ENCODE measurements at regions not wholly inside any gene's neighbourhood (a gene's known extent, or its start where the extent isn't known, plus 50 kb on each side); places are given as distances from the start of the nearest gene placed in this dataset.
"Not testable (repeated sequence)": the region's sequence is repeated elsewhere in the genome, so short reads cannot be mapped to it uniquely, and the experiment has no call there.

DNA sequence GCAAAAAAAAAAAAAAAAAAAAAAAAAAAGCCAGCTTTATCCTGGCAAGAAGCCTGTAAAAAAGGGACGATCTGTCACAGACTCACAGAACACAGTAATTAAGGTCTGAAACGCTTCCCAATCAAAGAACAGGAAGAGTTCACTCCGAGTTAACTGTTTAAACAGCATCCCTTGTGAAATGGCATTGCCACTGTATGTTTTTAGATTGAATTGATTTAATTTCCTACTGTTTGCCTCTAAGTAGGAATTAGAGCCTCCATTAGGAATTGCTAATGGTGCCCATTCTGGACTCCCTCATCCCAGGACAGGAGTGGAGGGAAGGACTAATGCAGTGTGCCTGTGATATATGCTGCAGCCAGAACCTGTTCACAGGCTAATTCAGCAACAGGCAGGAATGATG lies 370.8 kb downstream of the RWDD3 start:
- no peak for DNase-seq

GRCh38 chr1:95614197-95614596 lies 380.2 kb downstream of the RWDD3 start:
- no peak for DNase-seq

DNA sequence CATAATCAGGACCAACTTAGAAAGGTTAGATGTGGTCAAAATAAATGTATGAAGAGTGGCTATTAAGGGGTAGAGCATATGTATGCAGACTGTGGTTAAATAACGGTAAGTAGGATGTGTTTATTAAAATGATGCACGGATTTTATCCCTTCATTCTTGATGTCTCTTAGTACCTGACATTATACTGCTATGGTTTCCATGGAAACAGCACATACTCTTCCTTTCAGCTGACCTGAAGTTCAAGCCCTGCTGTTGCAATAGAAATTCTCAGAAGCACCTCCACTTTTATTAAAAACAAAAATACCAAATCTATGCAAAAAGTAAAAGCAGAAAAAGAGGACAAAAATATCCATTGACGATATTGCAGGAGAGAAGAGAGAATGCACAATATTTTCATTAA lies 381.4 kb downstream of the RWDD3 start:
- no peak for DNase-seq

GRCh38 chr1:95620076-95620475 lies 386.1 kb downstream of the RWDD3 start:
- DNase-seq = no peak

- DNase-seq = peak in 5 of 51 donors; percentile 0 to 7 (median 1)
Measured at GRCh38 chr1:95622609-95623008, 388.6 kb downstream of the RWDD3 start.

DNA sequence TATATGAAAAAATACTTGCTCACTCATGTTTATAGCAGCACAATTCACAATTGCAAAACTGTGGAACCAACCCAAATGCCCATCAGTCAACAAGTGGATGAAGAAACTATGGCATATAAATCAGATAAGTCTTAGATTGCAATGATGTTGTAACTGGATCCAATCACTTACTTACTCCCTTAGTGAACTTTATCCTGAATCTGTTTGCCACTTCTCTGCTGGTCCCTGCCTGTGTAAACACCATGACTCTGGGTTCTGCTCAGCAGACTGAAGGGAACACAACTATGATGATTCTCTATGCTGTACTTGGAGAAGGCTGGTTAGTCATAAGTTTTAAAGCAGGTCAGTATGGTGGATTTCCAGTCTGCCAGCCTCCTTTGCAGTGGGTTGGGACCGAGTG lies 391.2 kb downstream of the RWDD3 start:
- no peak for DNase-seq

DNA sequence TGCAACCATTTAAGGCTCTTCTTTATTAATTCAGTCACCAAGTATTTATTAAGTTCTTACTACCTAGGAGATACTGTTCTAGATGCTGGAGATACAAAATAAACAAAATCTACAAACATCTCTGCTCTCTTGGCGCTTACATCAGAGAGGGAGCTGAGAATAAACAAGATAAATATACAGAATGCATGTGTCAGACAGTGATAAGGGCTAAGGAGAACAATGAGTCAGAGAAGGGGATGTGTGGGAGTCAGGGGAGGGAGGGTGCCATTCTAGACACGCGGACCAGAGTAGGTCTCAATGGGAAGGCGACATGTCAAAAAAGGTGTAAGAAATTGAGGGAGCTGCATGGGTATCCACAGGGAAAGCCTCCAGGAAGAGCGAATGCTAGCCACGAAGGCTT lies 393.2 kb downstream of the RWDD3 start:
- DNase-seq = no peak

- no peak for DNase-seq
Measured at GRCh38 chr1:95631695-95632094, 397.7 kb downstream of the RWDD3 start.

GRCh38 chr1:95635811-95636210 lies 401.8 kb downstream of the RWDD3 start:
- no peak for DNase-seq

DNA sequence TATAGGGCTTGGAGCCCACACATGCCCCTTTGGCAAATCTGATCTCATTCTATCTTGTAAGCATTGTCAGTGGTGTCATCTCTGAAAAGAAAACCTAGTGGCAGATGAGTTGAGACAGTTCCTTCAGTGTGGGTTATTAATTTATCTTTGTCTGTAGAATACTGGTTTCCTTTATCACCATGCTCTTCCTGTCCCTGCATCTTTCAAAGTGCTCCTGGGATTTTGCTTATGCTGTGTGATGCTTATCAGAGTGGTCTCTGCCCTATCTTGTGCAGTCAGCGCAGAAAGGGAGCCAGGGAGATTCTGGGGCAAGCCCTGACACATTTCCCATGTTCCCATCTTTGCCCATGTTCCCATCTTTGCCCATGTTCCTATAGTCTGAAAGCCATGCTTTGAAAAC lies 402.9 kb downstream of the RWDD3 start:
- DNase-seq = no peak

DNA sequence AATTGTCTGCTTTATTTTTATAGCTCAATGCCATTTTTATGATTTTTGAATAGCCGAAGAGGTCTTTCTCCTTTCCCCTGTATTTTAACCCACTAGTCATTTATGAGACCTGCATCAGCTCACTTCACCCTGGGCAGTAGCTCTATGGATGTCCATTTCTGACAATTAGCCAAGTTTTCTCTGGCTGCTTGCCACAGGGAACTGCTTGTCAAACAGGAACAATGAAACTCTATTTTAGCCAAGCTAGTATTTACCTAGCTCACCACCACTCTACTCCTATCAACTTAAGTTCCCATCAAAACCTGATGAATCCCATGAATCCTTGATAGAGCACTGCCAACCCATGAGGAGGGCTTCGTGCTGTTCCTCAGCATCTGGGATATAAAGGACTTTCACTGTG lies 406.7 kb downstream of the RWDD3 start:
- peak in 7 of 51 donors; percentile 1 to 29 (median 13) for DNase-seq

- DNase-seq = no peak
Measured at GRCh38 chr1:95641386-95641785, 407.4 kb downstream of the RWDD3 start.

- no peak for DNase-seq
Measured at GRCh38 chr1:95642035-95642434, 408.0 kb downstream of the RWDD3 start.

DNA sequence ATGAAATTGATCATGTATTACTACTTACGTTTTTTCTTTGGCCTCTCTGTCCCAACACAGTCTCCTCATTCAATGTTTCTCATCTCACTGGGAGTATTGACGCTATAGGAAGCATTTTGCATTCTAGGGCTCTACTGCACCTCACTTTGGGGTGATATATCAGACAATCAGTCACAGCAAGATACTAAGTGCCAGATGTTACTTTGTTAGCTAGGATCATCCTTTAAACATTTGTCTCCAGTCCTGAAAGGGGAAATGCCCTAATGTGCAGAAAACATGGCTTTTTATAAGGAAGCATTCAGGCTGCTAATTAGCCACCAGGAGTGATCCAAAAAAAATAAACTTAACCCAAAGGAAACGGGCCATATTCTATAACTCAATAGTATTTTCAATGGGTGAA lies 409.1 kb downstream of the RWDD3 start:
- DNase-seq = no peak

- not testable (repeated sequence) for DNase-seq
Measured at GRCh38 chr1:95645126-95645525, 411.1 kb downstream of the RWDD3 start.

DNA sequence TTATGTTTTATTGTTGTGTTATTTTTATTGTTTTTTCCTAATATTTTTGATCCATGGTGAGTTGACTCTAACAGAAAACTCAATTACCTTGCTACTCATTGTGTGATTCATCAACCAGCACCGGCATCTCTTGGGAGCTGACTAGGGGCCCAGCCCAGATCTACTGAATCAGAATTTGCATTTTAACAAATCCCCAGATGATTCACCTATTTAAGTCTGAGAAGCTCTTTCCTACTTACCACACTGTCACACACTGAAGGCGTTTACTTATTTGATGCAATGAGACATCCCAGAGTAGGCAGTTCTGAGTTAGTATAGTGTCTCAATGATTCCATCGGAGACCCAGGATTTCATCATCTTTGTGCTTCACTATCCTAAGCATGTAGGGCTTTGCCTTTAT lies 416.6 kb downstream of the RWDD3 start:
- peak in 2 of 51 donors; percentile 1 to 26 for DNase-seq

DNA sequence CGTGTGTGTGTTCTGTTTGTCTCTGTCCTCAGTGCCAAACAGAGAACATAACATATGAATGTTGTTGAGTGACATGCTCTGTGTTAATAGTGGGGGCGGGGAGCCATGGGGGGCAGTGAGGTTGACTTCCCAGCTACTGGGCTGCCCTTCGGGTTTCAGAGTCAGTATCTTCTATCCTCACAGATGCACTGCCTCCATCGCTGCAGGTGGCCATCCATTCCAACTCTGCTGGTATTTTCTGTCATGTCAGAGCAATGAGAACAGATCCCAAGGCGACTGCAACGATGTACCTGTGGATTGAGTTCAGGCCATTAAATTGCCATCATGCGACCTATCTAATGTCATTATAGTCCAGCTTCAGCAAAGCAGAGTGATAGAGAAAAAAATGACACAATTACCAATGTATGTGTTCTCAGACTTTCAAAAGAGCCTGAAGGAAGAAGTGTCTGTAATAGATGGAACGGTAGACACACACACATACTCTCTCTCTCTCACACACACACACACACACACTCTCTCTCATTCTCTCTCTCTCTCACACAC lies 418.5 kb downstream of the RWDD3 start:
- no peak for DNase-seq

- DNase-seq = no peak
Measured at GRCh38 chr1:95653618-95654017, 419.6 kb downstream of the RWDD3 start.

DNA sequence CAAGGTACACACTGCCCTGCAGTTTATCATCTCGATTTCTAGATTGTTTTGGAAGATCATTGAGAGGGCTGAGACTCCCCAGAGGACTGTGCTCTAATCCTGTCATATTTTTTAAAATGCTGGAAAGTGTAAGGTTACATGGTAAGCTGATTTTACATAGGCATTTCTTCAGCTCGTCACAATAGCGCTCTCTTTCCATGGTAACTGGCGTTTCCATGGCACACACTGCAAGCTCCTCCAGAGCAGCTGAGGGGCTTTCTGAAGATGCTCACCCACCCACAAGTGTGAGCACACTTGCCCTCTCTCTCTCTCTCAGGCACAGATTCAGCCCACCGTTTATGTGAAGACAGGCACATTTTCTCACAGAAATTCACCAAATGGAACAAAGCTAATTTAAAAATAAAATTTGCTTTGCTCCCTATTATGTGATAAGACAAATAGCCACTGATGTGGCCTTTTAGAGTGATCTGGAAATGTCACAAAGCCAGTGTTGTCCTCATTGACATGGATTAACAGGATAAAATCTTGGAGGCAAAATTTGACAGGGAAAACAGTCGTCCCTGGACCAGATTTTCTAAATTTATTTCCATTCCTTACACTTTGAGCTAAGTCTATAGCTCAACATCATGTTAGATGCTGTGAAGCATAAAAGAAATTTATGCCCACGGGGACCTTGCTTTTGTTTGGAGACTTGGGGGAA lies 421.5 kb downstream of the RWDD3 start:
- DNase-seq = peak in 4 of 51 donors; percentile 1 to 30 (median 2)

DNA sequence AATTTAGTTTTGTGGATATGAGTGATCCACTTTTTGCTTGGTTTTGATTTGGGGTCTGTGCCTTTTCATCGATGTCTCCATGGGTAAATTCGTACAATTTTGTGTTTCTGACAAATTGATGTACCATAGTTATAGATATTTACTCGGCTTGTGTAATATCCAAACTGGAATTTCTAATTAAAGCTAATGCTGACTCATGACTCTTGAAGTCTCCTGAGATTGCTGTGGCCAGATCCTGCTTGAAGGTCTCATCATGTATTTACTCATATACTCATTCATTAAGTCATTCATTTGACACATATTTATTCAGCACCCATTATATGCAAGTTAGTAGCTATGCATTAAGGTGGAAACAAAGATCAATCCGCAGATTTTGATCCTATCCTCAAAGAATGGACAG lies 423.2 kb downstream of the RWDD3 start:
- no peak for DNase-seq

- no peak for DNase-seq
Measured at GRCh38 chr1:95659166-95659565, 425.2 kb downstream of the RWDD3 start.

DNA sequence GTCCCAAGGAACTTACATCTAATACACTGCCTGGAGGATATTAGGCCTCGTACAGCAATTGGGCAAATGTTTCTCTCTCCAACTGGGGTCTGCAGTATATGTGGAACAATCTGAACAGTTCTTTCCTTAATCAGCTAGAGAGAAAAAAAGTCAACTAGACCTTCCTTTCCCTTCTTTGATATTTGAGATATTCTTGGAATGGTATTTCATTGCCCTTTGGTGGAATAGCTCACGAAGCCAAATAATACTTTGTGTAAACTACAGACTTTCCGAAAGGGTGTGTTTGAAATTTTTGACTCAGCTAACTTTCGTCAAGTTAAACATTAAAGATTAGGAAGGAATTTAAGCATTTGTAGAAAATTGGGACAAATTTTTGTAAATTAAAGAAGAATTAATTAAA lies 425.6 kb downstream of the RWDD3 start:
- no peak for DNase-seq

- DNase-seq = no peak
Measured at GRCh38 chr1:95660736-95661135, 426.7 kb downstream of the RWDD3 start.

DNA sequence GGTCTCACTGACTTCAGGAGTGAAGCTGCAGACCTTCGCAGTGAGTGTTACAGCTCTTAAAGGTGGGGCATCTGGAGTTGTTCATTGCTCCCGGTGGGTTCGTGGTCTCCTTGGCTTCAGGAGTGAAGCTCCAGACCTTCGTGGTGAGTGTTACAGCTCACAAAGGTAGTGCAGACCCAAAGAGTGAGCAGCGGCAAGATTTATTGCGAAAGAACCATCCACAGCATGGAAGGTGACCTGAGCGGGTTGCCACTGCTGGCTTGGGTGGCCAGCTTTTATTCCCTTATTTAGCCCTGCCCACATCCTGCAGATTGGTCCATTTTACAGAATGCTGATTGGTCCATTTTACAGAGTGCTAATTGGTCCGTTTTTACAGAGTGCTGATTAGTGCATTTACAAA lies 429.5 kb downstream of the RWDD3 start:
- not testable (repeated sequence) for DNase-seq
